Mesodermal cell (in vitro differentiated cells): ENCODE measurements at regions not wholly inside any gene's neighbourhood (a gene's known extent, or its start where the extent isn't known, plus 50 kb on each side); places are given as distances from the start of the nearest gene placed in this dataset.
"Not testable (repeated sequence)": the region's sequence is repeated elsewhere in the genome, so short reads cannot be mapped to it uniquely, and the experiment has no call there.

Experiments
- H3K27ac ChIP-seq: 2 replicates; pipeline ENCODE4 v1.7.0; 2013; ENCODE audit warnings: mild to moderate bottlenecking, low read depth, low read length, moderate library complexity; ENCODE audit not compliant: severe bottlenecking
- H3K36me3 ChIP-seq: 2 replicates; pipeline ENCODE4 v1.7.1; 2013; ENCODE audit warnings: mild to moderate bottlenecking, low read length, moderate library complexity; ENCODE audit not compliant: control insufficient read depth, insufficient read depth
- H3K4me1 ChIP-seq: one replicate; pipeline ENCODE4 v1.7.1; 2013; ENCODE audit warnings: mild to moderate bottlenecking, low read length; ENCODE audit not compliant: insufficient read depth, control insufficient read depth, poor library complexity, severe bottlenecking
- H3K4me3 ChIP-seq: 2 replicates; pipeline ENCODE4 v1.7.0; 2013; ENCODE audit warnings: low read length, control low read depth, mild to moderate bottlenecking; ENCODE audit not compliant: insufficient read depth, poor library complexity, severe bottlenecking; ENCODE audit errors: extremely low read depth
- H3K9me3 ChIP-seq: 2 replicates; pipeline ENCODE4 v1.7.1; 2013; ENCODE audit warnings: mild to moderate bottlenecking, low read length, moderate library complexity; ENCODE audit not compliant: control insufficient read depth
- WGBS, 2 experiments: methylation state at CpG; one replicate each; pipeline ENCODE4 v1.1.5; 2013; ENCODE audit warnings: missing lambda C conversion rate in 2 of 2; ENCODE audit not compliant: insufficient coverage in 2 of 2; 5-methylcytosine and 5-hydroxymethylcytosine counted together

- WGBS, 2 experiments = 83 to 90% methylated on average over 1 of the region's 2 CpGs
- no peaks in the 10 kb centered on the region for H3K9me3 ChIP-seq
- no peak overlapping the region for H3K27ac ChIP-seq
- H3K4me3 ChIP-seq = no peak overlapping the region
- no peaks in the 10 kb centered on the region for H3K36me3 ChIP-seq
- H3K4me1 ChIP-seq = peaks cover 32% of the 10 kb centered on the region
Observed at GRCh38 chr2:160751021-160751420, 257.4 kb upstream of the RBMS1 start.

DNA sequence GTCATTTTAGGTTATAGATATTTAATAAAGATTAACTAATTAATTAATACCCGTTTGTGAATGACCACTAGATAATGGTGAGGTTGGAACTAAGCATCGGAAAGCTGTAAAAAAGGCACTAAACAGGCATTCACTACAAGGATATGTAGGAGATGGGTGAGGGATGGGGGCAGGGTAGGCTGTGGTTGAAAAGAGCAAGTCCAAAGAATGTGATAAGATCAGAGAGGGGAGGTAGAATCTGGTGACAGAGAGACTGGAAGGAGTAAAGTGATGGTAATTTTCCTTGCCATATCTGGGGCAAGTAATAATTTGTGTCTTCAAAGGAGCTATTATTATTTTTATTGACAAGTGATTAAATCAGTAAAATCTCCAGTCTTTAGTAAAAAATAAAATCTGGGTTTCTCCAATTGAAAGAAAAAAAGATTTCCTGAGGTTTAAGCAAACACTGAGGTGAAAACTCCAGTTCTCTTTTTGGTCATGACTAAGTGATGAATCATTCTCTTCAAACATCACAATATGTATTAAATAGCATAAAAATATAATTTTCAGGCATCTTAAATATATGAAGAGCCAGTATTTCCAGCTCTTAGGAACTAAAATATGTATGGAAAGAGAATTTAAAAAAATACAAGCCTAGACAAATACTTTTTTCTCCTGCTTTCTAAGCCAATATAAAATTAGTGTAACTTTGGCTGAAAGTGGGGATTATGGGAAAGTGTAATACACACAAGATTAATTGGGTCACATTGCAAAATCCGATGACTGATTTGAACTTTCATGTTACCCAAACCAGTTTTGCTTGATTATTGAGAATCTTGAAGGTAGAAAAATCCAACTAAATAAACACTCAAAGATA is 259.1 kb upstream of the RBMS1 start:
- Histone ChIP-seq H3K36me3 (no peaks in the 10 kb centered on the region), H3K4me3 (no peak overlapping the region), H3K27ac (no peak overlapping the region), H3K4me1 (peaks cover 26% of the 10 kb centered on the region), H3K9me3 (no peaks in the 10 kb centered on the region)
- WGBS, 2 experiments = 75 to 83% methylated on average over 1 of the region's 3 CpGs

DNA sequence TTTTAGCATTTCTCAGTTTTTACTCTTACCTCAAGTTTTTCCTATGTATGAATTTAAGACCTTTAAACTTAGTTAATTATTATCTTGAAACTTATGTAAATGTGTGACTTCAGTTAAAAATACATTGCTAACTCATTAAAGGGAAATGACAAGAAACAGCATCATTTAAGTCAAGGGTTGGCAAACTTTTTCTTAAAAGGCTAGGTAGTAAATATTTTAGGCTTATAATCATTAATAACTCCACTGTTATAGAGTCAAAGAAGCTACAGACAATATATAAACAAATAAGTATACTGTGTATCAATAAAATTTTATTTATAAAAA is 259.7 kb upstream of the RBMS1 start:
- no peaks in the 10 kb centered on the region for H3K36me3 ChIP-seq
- H3K27ac ChIP-seq = no peak overlapping the region
- H3K9me3 ChIP-seq = no peaks in the 10 kb centered on the region
- H3K4me1 ChIP-seq = peaks cover 20% of the 10 kb centered on the region
- no peak overlapping the region for H3K4me3 ChIP-seq

GRCh38 chr2:160753960-160754359 is 260.4 kb upstream of the RBMS1 start:
- Histone ChIP-seq H3K4me1 (peaks cover 14% of the 10 kb centered on the region), H3K27ac (no peak overlapping the region), H3K36me3 (no peaks in the 10 kb centered on the region), H3K9me3 (no peaks in the 10 kb centered on the region), H3K4me3 (no peak overlapping the region)

DNA sequence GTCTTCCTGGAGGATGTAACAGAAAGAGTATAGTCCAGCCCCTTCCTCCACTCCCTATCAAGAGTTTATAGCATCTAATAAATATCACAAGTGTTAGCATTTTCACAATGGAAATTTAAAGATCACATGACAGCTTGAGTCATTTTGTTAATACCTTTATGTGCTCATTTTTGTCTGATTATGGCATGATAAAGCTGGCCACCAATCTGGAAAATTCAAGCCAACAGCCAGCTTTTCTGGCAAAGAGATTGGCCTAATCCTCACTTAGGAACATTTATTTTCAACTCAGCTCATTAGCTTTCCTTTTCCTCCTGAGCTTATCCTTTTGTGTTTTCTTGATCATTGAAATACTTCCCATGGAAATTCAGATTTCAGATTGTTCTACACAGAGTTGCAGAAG is 262.9 kb upstream of the RBMS1 start:
- Histone ChIP-seq H3K4me1 (peaks cover 11% of the 10 kb centered on the region), H3K4me3 (no peak overlapping the region), H3K9me3 (no peaks in the 10 kb centered on the region), H3K27ac (no peak overlapping the region), H3K36me3 (no peaks in the 10 kb centered on the region)

DNA sequence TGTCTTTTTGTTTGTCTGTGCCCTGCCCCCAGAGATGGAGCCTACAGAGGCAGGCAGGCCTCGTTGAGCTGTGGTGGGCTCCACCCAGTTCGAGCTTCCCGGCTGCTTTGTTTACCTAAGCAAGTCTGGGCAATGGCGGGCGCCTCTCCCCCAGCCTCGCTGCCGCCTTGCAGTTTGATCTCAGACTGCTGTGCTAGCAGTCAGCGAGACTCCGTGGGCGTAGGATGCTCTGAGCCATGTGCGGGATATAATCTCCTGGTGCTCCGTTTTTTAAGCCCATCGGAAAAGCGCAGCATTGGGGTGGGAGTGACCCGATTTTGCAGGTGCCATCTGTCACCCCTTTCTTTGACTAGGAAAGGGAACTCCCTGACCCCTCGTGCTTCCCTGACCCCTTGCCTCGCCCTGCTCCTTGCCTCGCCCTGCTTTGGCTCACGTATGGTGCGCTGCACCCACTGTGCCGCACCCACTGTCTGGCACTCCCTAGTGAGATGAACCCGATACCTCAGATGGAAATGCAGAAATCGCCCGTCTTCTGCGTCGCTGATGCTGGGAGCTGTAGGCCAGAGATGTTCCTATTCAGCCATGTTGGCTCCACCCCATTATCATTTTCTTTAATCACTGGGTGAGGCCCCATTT is 269.0 kb upstream of the RBMS1 start:
- not testable (repeated sequence) for H3K27ac ChIP-seq, H3K4me1 ChIP-seq, H3K4me3 ChIP-seq, H3K9me3 ChIP-seq, H3K36me3 ChIP-seq
- 91 to 95% methylated on average over 21 to 22 of the region's 26 CpGs for WGBS, 2 experiments

DNA sequence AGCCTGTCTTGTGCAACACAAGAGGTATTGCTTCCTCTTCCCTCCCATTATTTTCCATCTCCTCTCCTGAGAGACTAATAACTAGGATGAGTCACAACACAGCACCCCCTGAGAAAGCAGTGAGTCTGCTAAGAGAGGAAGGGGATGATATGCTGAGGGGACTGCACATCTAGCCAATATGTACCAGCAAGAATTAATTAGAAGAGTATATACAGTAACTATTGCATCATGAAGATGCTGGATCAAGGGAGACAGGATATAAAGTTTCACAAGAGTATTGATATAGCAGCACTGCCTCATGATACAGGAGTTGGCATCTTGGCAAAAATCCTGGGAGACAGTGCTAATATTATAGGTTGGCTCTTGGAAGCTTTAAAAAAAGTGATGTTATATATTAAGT is 289.9 kb upstream of the RBMS1 start:
- Histone ChIP-seq H3K27ac (no peak overlapping the region), H3K4me1 (no peaks in the 10 kb centered on the region), H3K4me3 (no peak overlapping the region), H3K36me3 (no peaks in the 10 kb centered on the region), H3K9me3 (no peaks in the 10 kb centered on the region)

DNA sequence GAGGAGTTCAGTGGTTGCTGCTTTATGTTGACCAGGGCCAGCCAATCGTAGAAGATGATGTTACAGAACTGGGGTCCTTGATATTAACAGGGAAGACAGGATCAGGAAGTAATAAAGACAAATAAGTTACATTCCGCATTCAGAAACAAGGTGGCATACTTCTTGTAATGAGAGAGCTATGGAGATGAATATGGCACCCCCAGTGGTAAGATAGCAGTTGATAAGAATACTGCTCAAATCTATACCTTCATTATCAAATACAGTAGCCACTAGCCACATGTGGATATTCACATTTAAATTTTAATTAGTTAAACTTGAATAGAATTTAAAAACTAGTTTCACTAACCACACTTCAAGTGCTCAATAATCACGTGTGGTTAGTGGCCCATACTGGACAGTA is 290.4 kb upstream of the RBMS1 start:
- 86 to 100% methylated on average over 1 of the region's 3 CpGs for WGBS, 2 experiments
- no peaks in the 10 kb centered on the region for H3K36me3 ChIP-seq
- no peak overlapping the region for H3K4me3 ChIP-seq
- no peaks in the 10 kb centered on the region for H3K4me1 ChIP-seq
- H3K27ac ChIP-seq = no peak overlapping the region
- no peaks in the 10 kb centered on the region for H3K9me3 ChIP-seq

GRCh38 chr2:160790738-160791137 is 297.1 kb upstream of the RBMS1 start:
- no peaks in the 10 kb centered on the region for H3K36me3 ChIP-seq
- no peak overlapping the region for H3K27ac ChIP-seq
- H3K4me1 ChIP-seq = no peaks in the 10 kb centered on the region
- H3K9me3 ChIP-seq = no peaks in the 10 kb centered on the region
- 100% methylated on average over 1 of the region's 2 CpGs; no CpG with 5 or more reads in 1 of the 2 experiments for WGBS, 2 experiments
- H3K4me3 ChIP-seq = no peak overlapping the region

GRCh38 chr2:160791884-160792283 is 298.3 kb upstream of the RBMS1 start:
- H3K4me3 ChIP-seq = no peak overlapping the region
- H3K27ac ChIP-seq = no peak overlapping the region
- H3K9me3 ChIP-seq = peaks cover 2% of the 10 kb centered on the region
- no peaks in the 10 kb centered on the region for H3K36me3 ChIP-seq
- WGBS, 2 experiments = 72 to 100% methylated on average over 1 to 3 of the region's 3 CpGs
- no peaks in the 10 kb centered on the region for H3K4me1 ChIP-seq

GRCh38 chr2:160792837-160793236 is 299.2 kb upstream of the RBMS1 start:
- Histone ChIP-seq H3K4me3 (no peak overlapping the region), H3K36me3 (no peaks in the 10 kb centered on the region), H3K9me3 (peaks cover 5% of the 10 kb centered on the region), H3K4me1 (no peaks in the 10 kb centered on the region), H3K27ac (no peak overlapping the region)
- 56 to 57% methylated on average over 3 of the region's 4 CpGs for WGBS, 2 experiments
